Left ventricle myocardium inferior (tissue), 1 donor: ENCODE measurements at regions not wholly inside any gene's neighbourhood (a gene's known extent, or its start where the extent isn't known, plus 50 kb on each side); places are given as distances from the start of the nearest gene placed in this dataset.
"Not testable (repeated sequence)": the region's sequence is repeated elsewhere in the genome, so short reads cannot be mapped to it uniquely, and the experiment has no call there.

Experiments
- DNase-seq: peaks from one replicate; pipeline ENCODE4 v3.0.0-alpha.2; 2020
- H3K27ac ChIP-seq: fragments of 200-600 bp; replicated peaks from 2 replicates; pipeline ENCODE4 v1.8.0; 2021
- H3K27me3 ChIP-seq: fragments of 200-600 bp; 2 replicates; pipeline ENCODE4 v1.8.0; 2021; ENCODE audit warnings: low read depth
- H3K36me3 ChIP-seq: fragments of 200-600 bp; 2 replicates; pipeline ENCODE4 v1.8.0; 2021
- H3K4me1 ChIP-seq: fragments of 200-600 bp; 2 replicates; pipeline ENCODE4 v1.8.0; 2021
- H3K4me3 ChIP-seq: fragments of 200-600 bp; 2 replicates; pipeline ENCODE4 v1.8.0; 2021; ENCODE audit warnings: mild to moderate bottlenecking, moderate library complexity
- H3K9me3 ChIP-seq: fragments of 200-600 bp; replicated peaks from 2 replicates; pipeline ENCODE4 v1.8.0; 2021
- CTCF ChIP-seq: fragments of 200-600 bp; IDR thresholded peaks from 2 replicates; pipeline ENCODE4 v1.8.0; 2021; ENCODE audit warnings: antibody characterized with exemption, mild to moderate bottlenecking, borderline replicate concordance
- intact Hi-C: fragments of 100-400 bp; cut with micrococcal nuclease; formaldehyde crosslinking; loops from one replicate; pipeline ENCODE4 v1.11.0; 2022
- donor health status: DM: no; HTN: yes; CAD: no; lungs with severe emphysema.

GRCh38 chr2:58701688-58702301, 460.7 kb upstream of the FANCL start:
- H3K4me1 ChIP-seq: no peaks in the 10 kb centered on the region
- no peaks in the 10 kb centered on the region for H3K36me3 ChIP-seq
- no peak overlapping the region for H3K27ac ChIP-seq
- no peaks in the 10 kb centered on the region for H3K9me3 ChIP-seq
- no peak overlapping the region for H3K4me3 ChIP-seq
- no peaks in the 10 kb centered on the region for H3K27me3 ChIP-seq
- no peak for TF ChIP-seq CTCF
- no peak for DNase-seq
- intact Hi-C loops: no loop called here

GRCh38 chr2:58700591-58700990, 459.5 kb upstream of the FANCL start:
- no peak for TF ChIP-seq CTCF
- Histone ChIP-seq H3K9me3 (no peaks in the 10 kb centered on the region), H3K27ac (no peak overlapping the region), H3K36me3 (no peaks in the 10 kb centered on the region), H3K27me3 (no peaks in the 10 kb centered on the region), H3K4me1 (no peaks in the 10 kb centered on the region), H3K4me3 (no peak overlapping the region)
- no peak for DNase-seq
- intact Hi-C loops: no loop called here

- H3K4me3 ChIP-seq: no peak overlapping the region
- H3K36me3 ChIP-seq: no peaks in the 10 kb centered on the region
- H3K4me1 ChIP-seq: no peaks in the 10 kb centered on the region
- DNase-seq: no peak
- intact Hi-C loops: no loop called here
- no peak overlapping the region for H3K27ac ChIP-seq
- no peak for TF ChIP-seq CTCF
- H3K9me3 ChIP-seq: peaks cover 2% of the 10 kb centered on the region
- no peaks in the 10 kb centered on the region for H3K27me3 ChIP-seq
Observed at GRCh38 chr2:58699411-58699810, 458.3 kb upstream of the FANCL start.

- no peak overlapping the region for H3K4me3 ChIP-seq
- intact Hi-C loops: no loop called here
- no peaks in the 10 kb centered on the region for H3K4me1 ChIP-seq
- H3K27ac ChIP-seq: no peak overlapping the region
- no peak for DNase-seq
- no peak for TF ChIP-seq CTCF
- no peaks in the 10 kb centered on the region for H3K36me3 ChIP-seq
- peaks cover 10% of the 10 kb centered on the region for H3K9me3 ChIP-seq
- H3K27me3 ChIP-seq: no peaks in the 10 kb centered on the region
Observed at GRCh38 chr2:58698620-58699019, 457.5 kb upstream of the FANCL start.

- DNase-seq, H3K27me3 ChIP-seq, H3K4me1 ChIP-seq, H3K36me3 ChIP-seq, H3K4me3 ChIP-seq, intact Hi-C loops, H3K27ac ChIP-seq: not testable (repeated sequence)
- peaks cover 25% of the 10 kb centered on the region for H3K9me3 ChIP-seq
Observed at GRCh38 chr2:58694114-58694513, 453.0 kb upstream of the FANCL start.

GRCh38 chr2:58691041-58691440, 449.9 kb upstream of the FANCL start:
- H3K27ac ChIP-seq, H3K4me3 ChIP-seq, DNase-seq, H3K27me3 ChIP-seq, H3K36me3 ChIP-seq, H3K4me1 ChIP-seq, intact Hi-C loops: not testable (repeated sequence)
- peaks cover 25% of the 10 kb centered on the region for H3K9me3 ChIP-seq

- H3K27ac ChIP-seq: no peak overlapping the region
- no peaks in the 10 kb centered on the region for H3K4me1 ChIP-seq
- no peaks in the 10 kb centered on the region for H3K27me3 ChIP-seq
- DNase-seq: no peak
- no peak for TF ChIP-seq CTCF
- no peak overlapping the region for H3K4me3 ChIP-seq
- H3K9me3 ChIP-seq: peaks cover 17% of the 10 kb centered on the region
- no peaks in the 10 kb centered on the region for H3K36me3 ChIP-seq
- intact Hi-C loops: no loop called here
Observed at GRCh38 chr2:58688813-58689212, 447.7 kb upstream of the FANCL start.
